ENCODE measurements at regions not wholly inside any gene's neighbourhood (a gene's known extent, or its start where the extent isn't known, plus 50 kb on each side); places are given as distances from the start of the nearest gene placed in this dataset.

GRCh38 chr2:173669888-173670287 is 295.3 kb downstream of the SP3 start:
- H3K4me3 ChIP-seq (ENCODE audit: low read length) = no peak overlapping the region
- DNase-seq (ENCODE audit: low read depth) = no peak

GRCh38 chr2:173672573-173673340 is 292.4 kb downstream of the SP3 start:
- TF ChIP-seq CTCF (IDR thresholded peaks at IDR 0.05; ENCODE audit: insufficient read depth, low read depth, low read length, missing control alignments) = no peak
- DNase-seq (ENCODE audit: low read depth) = no peak
- no peak overlapping the region for H3K4me3 ChIP-seq (ENCODE audit: low read length)

More at GRCh38 chr2:173669888-173670287, 295.3 kb downstream of the SP3 start:
- TF ChIP-seq CTCF (IDR thresholded peaks at IDR 0.05; ENCODE audit: insufficient read depth, low read depth, low read length, missing control alignments) = no peak

DNA sequence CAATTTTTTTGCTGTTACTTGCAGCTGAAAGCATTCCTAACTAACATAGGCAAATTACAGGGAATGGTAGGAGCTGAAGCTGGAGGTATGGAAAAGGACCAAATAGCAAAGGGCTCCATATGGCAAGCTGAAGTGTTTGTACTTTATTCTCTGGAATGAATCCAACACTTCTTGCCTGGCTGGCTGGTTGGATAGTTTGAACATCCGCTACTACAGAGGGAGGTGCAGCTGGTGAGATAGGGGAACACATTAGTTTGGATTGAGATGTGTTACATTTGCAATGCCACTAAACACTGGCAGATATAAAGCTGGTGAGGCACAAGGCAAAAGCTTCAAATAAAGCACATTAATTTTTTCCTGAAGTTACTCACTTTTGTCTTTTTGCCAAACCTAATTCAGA is 291.5 kb downstream of the SP3 start:
- no peak overlapping the region for H3K4me3 ChIP-seq (ENCODE audit: low read length)
- no peak for DNase-seq (ENCODE audit: low read depth)
- TF ChIP-seq CTCF (IDR thresholded peaks at IDR 0.05; ENCODE audit: insufficient read depth, low read depth, low read length, missing control alignments) = no peak

- DNase-seq (ENCODE audit: low read depth) = peak; percentile 30
- TF ChIP-seq CTCF (IDR thresholded peaks at IDR 0.05; ENCODE audit: insufficient read depth, low read depth, low read length, missing control alignments) = no peak
- no peak overlapping the region for H3K4me3 ChIP-seq (ENCODE audit: low read length)
Measured at GRCh38 chr2:173676647-173677046, 288.5 kb downstream of the SP3 start.

- no peak for DNase-seq (ENCODE audit: low read depth)
- H3K4me3 ChIP-seq (ENCODE audit: low read length) = no peak overlapping the region
- TF ChIP-seq CTCF (IDR thresholded peaks at IDR 0.05; ENCODE audit: insufficient read depth, low read depth, low read length, missing control alignments) = no peak
Measured at GRCh38 chr2:173678186-173678585, 287.0 kb downstream of the SP3 start.

GRCh38 chr2:173680574-173680973 is 284.6 kb downstream of the SP3 start:
- no peak for TF ChIP-seq CTCF (IDR thresholded peaks at IDR 0.05; ENCODE audit: insufficient read depth, low read depth, low read length, missing control alignments)
- H3K4me3 ChIP-seq (ENCODE audit: low read length) = no peak overlapping the region
- DNase-seq (ENCODE audit: low read depth) = peak; percentile 33

Measured in epithelial cell of esophagus (primary cell).